ENCODE measurements at regions not wholly inside any gene's neighbourhood (a gene's known extent, or its start where the extent isn't known, plus 50 kb on each side); places are given as distances from the start of the nearest gene placed in this dataset.

GRCh38 chr10:31186225-31187000, 132.6 kb upstream of the ZEB1 start:
- peak; percentile 3 to 42 for DNase-seq

DNA sequence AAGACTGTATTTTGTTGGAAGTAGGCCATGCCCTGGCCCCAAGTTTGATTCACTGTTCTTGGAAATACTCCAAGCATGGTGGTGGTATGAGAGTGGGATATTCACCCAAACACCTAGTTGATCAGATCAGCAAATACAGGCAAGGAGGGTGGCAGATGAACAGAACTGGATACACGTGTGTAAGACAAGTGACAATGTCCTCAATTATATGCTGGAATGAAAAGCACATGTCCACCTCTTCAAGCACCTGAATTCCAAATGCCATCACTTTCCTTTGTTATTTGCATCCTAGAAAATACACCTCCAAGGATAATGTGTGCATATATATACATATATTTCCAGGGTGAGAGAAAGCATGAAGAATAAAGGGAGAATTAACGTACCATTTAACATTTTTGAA, 131.8 kb upstream of the ZEB1 start:
- intact Hi-C loops (cut with micrococcal nuclease; ENCODE audit: unreplicated experiment): no loop called here
- TF ChIP-seq CTCF (conservative IDR thresholded peaks at IDR 0.05) (no peak), EZH2 (IDR thresholded peaks at IDR 0.05; ENCODE audit: low read depth) (no peak)
- H3K27me3 ChIP-seq (ENCODE audit: insufficient read depth, low read depth): no peaks in the 10 kb centered on the region
- no peak for DNase-seq
- no peaks in the 10 kb centered on the region for H3K4me1 ChIP-seq (replicated peaks; ENCODE audit: insufficient read depth)
- H4K20me1 ChIP-seq (ENCODE audit: insufficient read depth): no peaks in the 10 kb centered on the region
- no peaks in the 10 kb centered on the region for H3F3A ChIP-seq (ENCODE audit: insufficient read depth, low read depth)
- H3K9me3 ChIP-seq (ENCODE audit: insufficient read depth, low read depth): no peaks in the 10 kb centered on the region
- ChIA-PET CTCF (interaction anchor here (0.7 to 1.0 kb wide), 2 partner anchors 11 to 216 kb away, joined by 3 read pairs; no protein-coding TSS in a partner anchor), POLR2A (ENCODE audit: unreplicated experiment) (no interaction called here)
- H3K27ac ChIP-seq: no peak overlapping the region
- no peak overlapping the region for H3K4me2 ChIP-seq
- no peak overlapping the region for H2AFZ ChIP-seq
- no peaks in the 10 kb centered on the region for H3K79me2 ChIP-seq (ENCODE audit: low read depth)
- H3K4me3 ChIP-seq: no peak overlapping the region
- H3K9me2 ChIP-seq (ENCODE audit: insufficient read depth): no peaks in the 10 kb centered on the region
- no TSS peak for BruUV-seq (replicated peaks)
- no peaks in the 10 kb centered on the region for H3K36me3 ChIP-seq (ENCODE audit: low read depth)

More at GRCh38 chr10:31186225-31187000, 132.6 kb upstream of the ZEB1 start:
- Histone ChIP-seq H3K4me3 (no peak overlapping the region), H3K36me3 (ENCODE audit: low read depth) (no peaks in the 10 kb centered on the region), H3K4me2 (no peak overlapping the region), H3K9me3 (ENCODE audit: insufficient read depth, low read depth) (no peaks in the 10 kb centered on the region), H3K27ac (no peak overlapping the region), H2AFZ (no peak overlapping the region), H4K20me1 (ENCODE audit: insufficient read depth) (no peaks in the 10 kb centered on the region), H3K27me3 (ENCODE audit: insufficient read depth, low read depth) (no peaks in the 10 kb centered on the region), H3F3A (ENCODE audit: insufficient read depth, low read depth) (no peaks in the 10 kb centered on the region), H3K9me2 (ENCODE audit: insufficient read depth) (no peaks in the 10 kb centered on the region), H3K79me2 (ENCODE audit: low read depth) (no peaks in the 10 kb centered on the region), H3K4me1 (replicated peaks; ENCODE audit: insufficient read depth) (no peaks in the 10 kb centered on the region)
- CTCF ChIA-PET: interaction anchor here (0.7 to 1.0 kb wide), 2 partner anchors 12 to 217 kb away, joined by 3 read pairs; no protein-coding TSS in a partner anchor
- intact Hi-C loops (cut with micrococcal nuclease; ENCODE audit: unreplicated experiment): no loop called here
- POLR2A ChIA-PET (ENCODE audit: unreplicated experiment): no interaction called here
- TF ChIP-seq CTCF (conservative IDR thresholded peaks at IDR 0.05) (no peak), EZH2 (IDR thresholded peaks at IDR 0.05; ENCODE audit: low read depth) (no peak)
- no TSS peak for BruUV-seq (replicated peaks)

- H2AFZ ChIP-seq: no peak overlapping the region
- no peak overlapping the region for H3K4me3 ChIP-seq
- no peak overlapping the region for H3K27ac ChIP-seq
- no peaks in the 10 kb centered on the region for H3F3A ChIP-seq (ENCODE audit: insufficient read depth, low read depth)
- CTCF ChIA-PET: no interaction called here
- intact Hi-C loops (cut with micrococcal nuclease; ENCODE audit: unreplicated experiment): no loop called here
- H3K9me3 ChIP-seq (ENCODE audit: insufficient read depth, low read depth): no peaks in the 10 kb centered on the region
- DNase-seq: no peak
- no TSS peak for BruUV-seq (replicated peaks)
- H3K4me1 ChIP-seq (replicated peaks; ENCODE audit: insufficient read depth): no peaks in the 10 kb centered on the region
- H4K20me1 ChIP-seq (ENCODE audit: insufficient read depth): no peaks in the 10 kb centered on the region
- no peaks in the 10 kb centered on the region for H3K27me3 ChIP-seq (ENCODE audit: insufficient read depth, low read depth)
- no peaks in the 10 kb centered on the region for H3K79me2 ChIP-seq (ENCODE audit: low read depth)
- POLR2A ChIA-PET (ENCODE audit: unreplicated experiment): no interaction called here
- H3K4me2 ChIP-seq: no peak overlapping the region
- H3K9me2 ChIP-seq (ENCODE audit: insufficient read depth): no peaks in the 10 kb centered on the region
- TF ChIP-seq EZH2 (IDR thresholded peaks at IDR 0.05; ENCODE audit: low read depth) (no peak), CTCF (conservative IDR thresholded peaks at IDR 0.05) (no peak)
- no peaks in the 10 kb centered on the region for H3K36me3 ChIP-seq (ENCODE audit: low read depth)
Measured at GRCh38 chr10:31187607-31188210, 131.3 kb upstream of the ZEB1 start.

Data from PC-9 (cell line).